ENCODE measurements at regions not wholly inside any gene's neighbourhood (a gene's known extent, or its start where the extent isn't known, plus 50 kb on each side); places are given as distances from the start of the nearest gene placed in this dataset.
"Not testable (repeated sequence)": the region's sequence is repeated elsewhere in the genome, so short reads cannot be mapped to it uniquely, and the experiment has no call there.

DNA sequence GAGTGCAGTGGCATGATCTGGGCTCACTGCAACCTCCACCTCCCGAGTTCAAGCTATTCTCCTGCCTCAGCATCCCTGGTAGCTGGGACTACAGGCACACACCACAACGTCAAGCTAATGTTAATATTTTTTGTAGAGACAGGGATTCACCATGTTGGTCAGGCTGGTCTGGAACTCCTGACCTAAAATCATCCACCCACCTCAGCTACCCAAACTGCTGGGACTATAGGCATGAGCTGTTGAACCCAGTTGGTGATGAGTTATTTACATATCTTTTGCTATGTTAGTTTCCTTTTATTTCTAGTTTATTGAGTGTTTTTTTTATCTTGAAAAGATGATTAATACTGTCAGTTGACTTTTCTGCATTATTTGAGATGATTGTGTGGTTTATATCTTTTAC, 53.3 kb upstream of the GPR39 start:
- TF ChIP-seq, protein P1, sequence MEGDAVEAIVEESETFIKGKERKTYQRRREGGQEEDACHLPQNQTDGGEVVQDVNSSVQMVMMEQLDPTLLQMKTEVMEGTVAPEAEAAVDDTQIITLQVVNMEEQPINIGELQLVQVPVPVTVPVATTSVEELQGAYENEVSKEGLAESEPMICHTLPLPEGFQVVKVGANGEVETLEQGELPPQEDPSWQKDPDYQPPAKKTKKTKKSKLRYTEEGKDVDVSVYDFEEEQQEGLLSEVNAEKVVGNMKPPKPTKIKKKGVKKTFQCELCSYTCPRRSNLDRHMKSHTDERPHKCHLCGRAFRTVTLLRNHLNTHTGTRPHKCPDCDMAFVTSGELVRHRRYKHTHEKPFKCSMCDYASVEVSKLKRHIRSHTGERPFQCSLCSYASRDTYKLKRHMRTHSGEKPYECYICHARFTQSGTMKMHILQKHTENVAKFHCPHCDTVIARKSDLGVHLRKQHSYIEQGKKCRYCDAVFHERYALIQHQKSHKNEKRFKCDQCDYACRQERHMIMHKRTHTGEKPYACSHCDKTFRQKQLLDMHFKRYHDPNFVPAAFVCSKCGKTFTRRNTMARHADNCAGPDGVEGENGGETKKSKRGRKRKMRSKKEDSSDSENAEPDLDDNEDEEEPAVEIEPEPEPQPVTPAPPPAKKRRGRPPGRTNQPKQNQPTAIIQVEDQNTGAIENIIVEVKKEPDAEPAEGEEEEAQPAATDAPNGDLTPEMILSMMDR (IDR thresholded peaks at IDR 0.05), result not testable (repeated sequence)
- TF ChIP-seq POLR2AphosphoS5 (IDR thresholded peaks at IDR 0.05), result not testable (repeated sequence)
